ENCODE measurements at regions not wholly inside any gene's neighbourhood (a gene's known extent, or its start where the extent isn't known, plus 50 kb on each side); places are given as distances from the start of the nearest gene placed in this dataset.
"Not testable (repeated sequence)": the region's sequence is repeated elsewhere in the genome, so short reads cannot be mapped to it uniquely, and the experiment has no call there.

DNA sequence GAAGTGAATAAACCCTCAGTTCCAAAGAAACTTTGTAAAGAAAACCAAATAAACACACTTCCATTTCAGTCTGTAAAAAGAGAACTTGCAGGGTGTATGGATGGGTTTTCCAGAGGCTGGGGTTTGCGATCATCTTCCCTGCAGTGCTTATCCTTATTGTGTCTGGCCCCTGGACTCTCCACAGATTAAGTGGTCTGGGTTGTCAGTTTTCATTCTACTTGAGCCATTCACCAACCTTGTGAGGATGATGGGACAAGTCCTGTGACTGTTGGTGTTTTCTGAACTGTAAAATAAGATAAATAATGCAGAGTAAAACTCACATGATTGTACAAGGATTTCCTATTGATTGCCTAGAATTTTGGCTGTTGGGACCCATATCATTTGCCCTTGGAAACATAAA, 166.1 kb upstream of the MOCS2 start:
- no peak for DNase-seq (ENCODE audit: low spot score)

DNA sequence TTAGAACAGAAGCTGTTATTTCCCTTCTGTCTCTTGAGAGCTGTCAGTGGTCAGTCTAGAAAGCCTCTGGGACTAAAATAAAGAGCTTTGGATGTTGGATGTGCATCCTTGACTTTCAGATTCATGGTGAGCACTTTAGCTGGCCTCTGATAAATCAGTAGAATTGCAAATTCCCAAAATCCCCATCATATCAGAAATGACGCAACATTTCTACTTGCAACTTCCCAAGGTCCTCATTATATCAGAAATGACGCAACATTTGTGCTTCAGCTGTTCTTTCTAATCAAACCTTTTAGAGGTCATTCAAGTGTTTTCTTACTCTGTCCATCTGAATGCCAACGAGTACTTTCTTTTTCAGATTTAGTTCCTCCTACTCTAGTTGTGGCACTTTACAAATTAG, 167.3 kb upstream of the MOCS2 start:
- no peak for DNase-seq (ENCODE audit: low spot score)

DNA sequence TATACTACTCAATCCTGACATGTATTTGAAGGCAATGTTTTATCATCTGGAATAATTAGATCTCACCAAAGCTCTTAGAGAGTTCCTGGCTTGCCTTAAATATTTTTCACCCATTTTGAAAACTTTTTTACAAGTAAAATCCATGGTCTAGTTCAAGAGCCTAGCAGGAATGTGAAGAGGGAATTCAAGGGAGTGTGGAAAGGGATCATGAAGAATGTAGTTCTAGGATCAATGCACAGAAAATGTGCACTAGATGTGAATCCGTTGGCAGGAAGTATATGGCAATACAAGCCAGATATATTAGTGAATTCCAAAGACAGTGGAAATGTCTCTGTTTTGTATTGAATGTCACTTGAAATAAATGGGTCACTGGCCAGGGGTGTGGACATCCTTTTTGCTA, 167.9 kb upstream of the MOCS2 start:
- no peak for DNase-seq (ENCODE audit: low spot score)

DNA sequence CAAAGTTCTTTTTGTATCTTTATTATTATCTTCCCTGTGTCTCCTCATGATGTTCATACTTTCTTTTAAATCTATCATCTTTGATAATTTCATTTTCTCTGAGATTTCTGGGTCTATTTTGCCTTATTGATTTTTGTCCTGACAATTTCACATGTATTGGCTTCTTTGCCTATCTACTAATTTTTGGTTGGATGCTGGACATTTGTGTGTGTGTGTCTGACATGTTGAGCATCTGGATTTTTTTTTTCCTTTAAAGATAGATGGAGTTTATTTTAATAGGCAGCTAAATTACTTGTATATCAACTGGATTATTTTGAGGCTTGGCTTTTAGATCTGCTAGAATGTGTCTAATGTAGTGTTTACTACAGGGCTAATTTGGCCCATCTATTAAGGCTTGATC, 178.0 kb upstream of the MOCS2 start:
- DNase-seq (ENCODE audit: low spot score), result no peak

GRCh38 chr5:53288511-53288910, 179.0 kb upstream of the MOCS2 start:
- DNase-seq (ENCODE audit: low spot score), result no peak

GRCh38 chr5:53291047-53291446, 181.5 kb upstream of the MOCS2 start:
- DNase-seq (ENCODE audit: low spot score), result no peak

DNA sequence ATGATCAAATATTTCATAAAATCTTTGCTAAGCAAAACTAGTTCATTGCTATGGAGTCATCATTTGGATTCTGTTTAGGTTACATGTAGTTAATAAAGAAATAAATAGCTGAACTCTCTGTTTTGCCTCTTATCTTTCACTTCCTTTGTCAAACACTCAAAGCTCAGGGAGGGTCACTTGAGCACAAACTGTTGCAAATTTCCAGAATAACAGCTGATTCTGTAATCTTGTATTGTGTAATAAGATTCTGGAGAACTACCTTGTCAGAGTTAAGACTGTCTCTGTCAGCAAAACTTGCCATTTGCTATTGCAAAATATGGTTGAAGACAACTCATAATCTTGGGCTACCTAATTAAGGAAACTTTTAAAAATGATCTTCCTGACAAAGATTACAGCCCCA, 182.0 kb upstream of the MOCS2 start:
- no peak for DNase-seq (ENCODE audit: low spot score)

DNA sequence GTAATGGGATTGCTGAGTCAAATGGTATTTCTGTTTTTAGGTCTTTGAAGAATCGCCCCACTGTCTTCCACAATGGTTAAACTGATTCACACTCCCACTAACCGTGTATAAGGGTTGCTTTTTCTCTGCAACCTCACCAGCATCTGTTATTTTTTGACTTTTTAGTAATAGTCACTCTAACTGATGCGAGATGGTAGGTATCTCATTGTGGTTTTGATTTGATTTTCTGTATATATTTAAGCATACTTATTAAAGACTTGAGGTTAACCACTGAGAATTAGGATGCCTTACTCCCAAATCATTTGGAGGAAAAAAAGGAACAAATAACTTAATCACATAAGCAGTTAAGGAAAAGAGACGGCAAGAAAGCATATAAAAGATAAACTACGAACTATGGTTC, 181.6 kb upstream of the FST start:
- DNase-seq (ENCODE audit: low spot score), result no peak

- no peak for DNase-seq (ENCODE audit: low spot score)
Observed at GRCh38 chr5:53302529-53302928, 177.9 kb upstream of the FST start.

- no peak for DNase-seq (ENCODE audit: low spot score)
Observed at GRCh38 chr5:53303105-53303504, 177.3 kb upstream of the FST start.

DNA sequence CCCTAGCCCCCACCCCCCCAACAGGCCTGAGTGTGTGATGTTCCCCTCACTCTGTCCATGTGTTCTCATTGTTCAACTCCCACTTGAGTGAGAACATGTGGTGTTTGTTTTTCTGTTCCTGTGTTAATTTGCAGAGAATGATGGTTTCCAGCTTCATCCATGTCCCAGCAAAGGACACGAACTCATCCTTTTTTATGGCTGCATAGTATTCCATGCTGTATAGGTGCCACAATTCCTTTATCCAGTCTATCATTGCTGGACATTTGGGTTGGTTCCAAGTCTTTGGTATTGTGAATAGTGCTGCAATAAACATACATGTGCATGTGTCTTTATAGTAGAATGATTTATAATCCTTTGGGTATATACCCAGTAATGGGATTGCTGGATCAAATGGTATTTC, 175.1 kb upstream of the FST start:
- DNase-seq (ENCODE audit: low spot score), result not testable (repeated sequence)

- DNase-seq (ENCODE audit: low spot score), result no peak
Observed at GRCh38 chr5:53309653-53310052, 170.8 kb upstream of the FST start.

- DNase-seq (ENCODE audit: low spot score), result no peak
Observed at GRCh38 chr5:53311681-53312080, 168.7 kb upstream of the FST start.

GRCh38 chr5:53313145-53313544, 167.3 kb upstream of the FST start:
- DNase-seq (ENCODE audit: low spot score), result no peak

DNA sequence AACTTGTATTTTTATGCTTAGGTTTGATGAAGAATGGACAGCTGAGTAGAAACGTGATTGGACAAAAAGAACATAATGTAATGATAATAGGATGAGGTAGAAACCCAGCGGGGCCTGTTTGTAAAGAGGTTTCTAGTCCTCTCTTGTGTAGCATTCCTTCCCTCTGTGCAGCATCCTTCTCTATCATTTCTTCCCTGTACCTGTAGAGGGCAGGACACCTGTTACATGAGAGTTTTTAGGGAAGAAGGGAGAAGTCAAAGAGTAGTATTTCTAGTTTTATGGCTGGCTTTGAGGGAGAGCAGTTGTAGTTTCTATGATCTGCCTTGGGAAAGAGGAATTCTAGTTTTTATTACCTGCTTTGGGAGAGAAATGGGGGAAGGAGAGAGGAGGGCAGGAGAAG, 162.1 kb upstream of the FST start:
- DNase-seq (ENCODE audit: low spot score), result no peak

DNA sequence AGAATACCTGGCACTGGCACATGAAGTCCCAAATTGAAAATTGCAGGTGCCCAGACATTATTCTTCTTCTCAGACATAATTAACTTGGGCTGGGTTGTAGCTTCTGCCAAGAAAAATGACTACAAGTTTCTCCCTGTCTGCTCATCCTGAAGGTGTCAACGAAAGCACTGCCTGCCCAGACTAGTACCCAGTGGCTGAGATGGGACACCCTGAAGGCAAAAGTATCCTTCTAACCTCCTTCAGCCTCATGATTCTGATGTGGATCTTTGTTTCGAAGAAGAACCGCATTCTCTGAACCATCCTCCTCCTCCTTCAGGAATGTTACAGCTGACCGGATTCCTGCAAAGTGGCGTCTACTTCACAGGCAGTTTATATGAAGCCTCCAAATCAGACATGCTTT, 161.1 kb upstream of the FST start:
- DNase-seq (ENCODE audit: low spot score), result no peak

DNA sequence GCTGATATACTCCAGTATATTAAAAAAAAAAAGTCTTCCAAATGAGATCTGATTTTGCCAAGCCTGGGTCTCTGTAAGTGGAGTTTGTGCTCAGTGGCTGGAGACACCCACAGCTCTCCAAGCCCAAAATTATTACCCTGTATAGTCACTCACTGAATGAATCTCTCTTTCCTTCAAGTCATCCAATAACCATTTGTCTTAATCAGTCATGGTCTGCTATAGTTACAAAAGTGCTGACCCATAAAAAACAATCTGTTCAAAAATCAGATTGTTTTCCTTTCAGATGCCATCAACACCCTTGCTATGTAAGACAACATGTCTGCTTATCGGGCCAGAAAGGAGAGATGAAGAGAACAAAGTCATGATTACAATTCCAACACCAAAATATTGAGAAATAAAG, 159.4 kb upstream of the FST start:
- no peak for DNase-seq (ENCODE audit: low spot score)

GRCh38 chr5:53321721-53322120, 158.7 kb upstream of the FST start:
- DNase-seq (ENCODE audit: low spot score), result no peak

- DNase-seq (ENCODE audit: low spot score), result no peak
Observed at GRCh38 chr5:53322257-53322656, 158.2 kb upstream of the FST start.

GRCh38 chr5:53323511-53323910, 156.9 kb upstream of the FST start:
- no peak for DNase-seq (ENCODE audit: low spot score)

GRCh38 chr5:53323943-53324642, 156.3 kb upstream of the FST start:
- DNase-seq (ENCODE audit: low spot score), result no peak

GRCh38 chr5:53326424-53327153, 153.8 kb upstream of the FST start:
- no peak for DNase-seq (ENCODE audit: low spot score)

GRCh38 chr5:53327811-53328334, 152.6 kb upstream of the FST start:
- DNase-seq (ENCODE audit: low spot score), result no peak

- DNase-seq (ENCODE audit: low spot score), result no peak
Observed at GRCh38 chr5:53330491-53330890, 149.9 kb upstream of the FST start.
